ENCODE measurements at regions not wholly inside any gene's neighbourhood (a gene's known extent, or its start where the extent isn't known, plus 50 kb on each side); places are given as distances from the start of the nearest gene placed in this dataset.

DNA sequence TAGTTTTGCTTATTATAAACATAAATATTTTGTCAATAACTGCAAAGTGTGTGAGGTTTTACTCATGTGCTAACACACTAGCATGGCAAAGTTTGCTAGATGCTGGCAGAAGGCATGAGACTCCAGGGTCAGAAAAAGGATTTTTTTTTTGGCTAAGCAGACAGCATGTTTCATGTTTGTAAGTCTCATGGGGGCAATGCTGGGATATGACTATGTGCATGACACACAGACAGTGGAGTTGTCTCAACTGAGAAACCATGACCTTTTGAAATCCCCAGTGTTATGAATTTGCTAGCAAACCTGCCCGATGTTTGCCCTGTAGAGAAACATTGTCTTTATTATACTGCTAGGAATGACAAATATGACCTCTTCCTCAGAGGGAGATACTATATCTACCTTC lies 448.2 kb downstream of the BRINP3 start:
- no peak for TF ChIP-seq POLR2AphosphoS5 (IDR thresholded peaks at IDR 0.05; ENCODE audit: low read depth, low read length)
- TF ChIP-seq POLR2A (IDR thresholded peaks at IDR 0.05; ENCODE audit: low read depth, low read length), result no peak

Measured in GM12892 (cell line).